Tibial artery (tissue), 4 donors: ENCODE measurements at regions not wholly inside any gene's neighbourhood (a gene's known extent, or its start where the extent isn't known, plus 50 kb on each side); places are given as distances from the start of the nearest gene placed in this dataset.
"Not testable (repeated sequence)": the region's sequence is repeated elsewhere in the genome, so short reads cannot be mapped to it uniquely, and the experiment has no call there.

ENCODE experiments used
- DNase-seq, 2 donors: peaks; one replicate each; pipeline ENCODE4 v3.0.0-alpha.2; 2019
- H3K27ac ChIP-seq, 2 donors: fragments of 200-600 bp; sonication (generic) in 1 of 2; 1 replicate in 1 of 2; 2 replicates in 1 of 2; pipeline ENCODE4 v1.5.1; 2018 to 2019; ENCODE audit warnings: mild to moderate bottlenecking in 1 of 2
- H3K27me3 ChIP-seq, 2 donors: fragments of 200-600 bp; sonication (generic) in 1 of 2; one replicate each; pipeline versions ENCODE4 v1.5.1 to v1.6.0; 2016 to 2019
- H3K36me3 ChIP-seq, 3 donors: fragments of 200-600 bp; sonication (generic) in 2 of 3; one replicate each; pipeline ENCODE4 v1.5.1; 2016 to 2019; ENCODE audit warnings: mild to moderate bottlenecking in 2 of 3
- H3K4me1 ChIP-seq, 4 donors: fragments of 200-600 bp; sonication (generic) in 2 of 4; 1 replicate in 3 of 4; 2 replicates in 1 of 4; pipeline ENCODE4 v1.5.1; 2016 to 2019
- H3K4me3 ChIP-seq, 2 donors: fragments of 200-600 bp; sonication (generic) in 1 of 2; 1 replicate in 1 of 2; 2 replicates in 1 of 2; pipeline ENCODE4 v1.5.1; 2018 to 2019; ENCODE audit warnings: mild to moderate bottlenecking in 2 of 2
- H3K9me3 ChIP-seq, 3 donors: fragments of 200-600 bp; sonication (generic) in 1 of 3; one replicate each; pipeline ENCODE4 v1.5.1; 2016 to 2019
- intact Hi-C: fragments of 100-400 bp; cut with DNase I; formaldehyde crosslinking; loops from one replicate; pipeline ENCODE4 v1.15.0; 2023; ENCODE audit warnings: low total_unique reads

GRCh38 chr2:91559269-91559668, 2867.8 kb downstream of the RPIA start:
- intact Hi-C loops, DNase-seq, H3K9me3 ChIP-seq, H3K27ac ChIP-seq, H3K4me1 ChIP-seq, H3K4me3 ChIP-seq, H3K36me3 ChIP-seq, H3K27me3 ChIP-seq: not testable (repeated sequence)

GRCh38 chr2:91559886-91560614, 2868.6 kb downstream of the RPIA start:
- H3K4me1 ChIP-seq, H3K4me3 ChIP-seq, DNase-seq, H3K36me3 ChIP-seq, H3K9me3 ChIP-seq, intact Hi-C loops, H3K27ac ChIP-seq, H3K27me3 ChIP-seq: not testable (repeated sequence)

GRCh38 chr2:91562184-91562583, 2870.7 kb downstream of the RPIA start:
- H3K4me1 ChIP-seq, H3K9me3 ChIP-seq, intact Hi-C loops, H3K27ac ChIP-seq, H3K4me3 ChIP-seq, H3K27me3 ChIP-seq, DNase-seq, H3K36me3 ChIP-seq: not testable (repeated sequence)

- H3K4me3 ChIP-seq, H3K9me3 ChIP-seq, H3K36me3 ChIP-seq, H3K4me1 ChIP-seq, H3K27ac ChIP-seq, intact Hi-C loops, H3K27me3 ChIP-seq, DNase-seq: not testable (repeated sequence)
Measured at GRCh38 chr2:91564700-91565099, 2873.2 kb downstream of the RPIA start.

GRCh38 chr2:91565689-91566430, 2874.4 kb downstream of the RPIA start:
- DNase-seq, result not testable (repeated sequence)

GRCh38 chr2:91566611-91567010, 2875.1 kb downstream of the RPIA start:
- H3K4me1 ChIP-seq, H3K36me3 ChIP-seq, intact Hi-C loops, H3K27ac ChIP-seq, H3K4me3 ChIP-seq, DNase-seq, H3K27me3 ChIP-seq, H3K9me3 ChIP-seq: not testable (repeated sequence)

More at GRCh38 chr2:91565689-91566430, 2874.4 kb downstream of the RPIA start:
- H3K36me3 ChIP-seq, H3K4me3 ChIP-seq, H3K27me3 ChIP-seq, H3K4me1 ChIP-seq, H3K27ac ChIP-seq, intact Hi-C loops, H3K9me3 ChIP-seq: not testable (repeated sequence)

GRCh38 chr2:91567546-91568335, 2876.3 kb downstream of the RPIA start:
- intact Hi-C loops, H3K9me3 ChIP-seq, H3K4me1 ChIP-seq, DNase-seq, H3K36me3 ChIP-seq, H3K27me3 ChIP-seq, H3K4me3 ChIP-seq, H3K27ac ChIP-seq: not testable (repeated sequence)

GRCh38 chr2:91568391-91569338, 2877.2 kb downstream of the RPIA start:
- H3K9me3 ChIP-seq, H3K27me3 ChIP-seq, H3K4me3 ChIP-seq, H3K36me3 ChIP-seq, DNase-seq, intact Hi-C loops, H3K27ac ChIP-seq, H3K4me1 ChIP-seq: not testable (repeated sequence)

- intact Hi-C loops, H3K27ac ChIP-seq: not testable (repeated sequence)
- peak overlapping the region in 1 of 2 donors; percentile 24 for H3K4me3 ChIP-seq
Measured at GRCh38 chr2:91571239-91571923, 2879.9 kb downstream of the RPIA start.

GRCh38 chr2:91573018-91573417, 2881.5 kb downstream of the RPIA start:
- intact Hi-C loops, H3K4me1 ChIP-seq, DNase-seq, H3K27me3 ChIP-seq, H3K36me3 ChIP-seq, H3K9me3 ChIP-seq, H3K27ac ChIP-seq, H3K4me3 ChIP-seq: not testable (repeated sequence)

More at GRCh38 chr2:91571239-91571923, 2879.9 kb downstream of the RPIA start:
- not testable (repeated sequence) for H3K9me3 ChIP-seq, H3K27me3 ChIP-seq, DNase-seq, H3K4me1 ChIP-seq, H3K36me3 ChIP-seq

GRCh38 chr2:91573755-91574154, 2882.3 kb downstream of the RPIA start:
- H3K36me3 ChIP-seq, intact Hi-C loops, H3K27ac ChIP-seq, H3K27me3 ChIP-seq, H3K9me3 ChIP-seq, H3K4me1 ChIP-seq, DNase-seq, H3K4me3 ChIP-seq: not testable (repeated sequence)

GRCh38 chr2:91574255-91574654, 2882.8 kb downstream of the RPIA start:
- DNase-seq, H3K27me3 ChIP-seq, H3K27ac ChIP-seq, intact Hi-C loops, H3K9me3 ChIP-seq, H3K36me3 ChIP-seq, H3K4me1 ChIP-seq, H3K4me3 ChIP-seq: not testable (repeated sequence)

- H3K27ac ChIP-seq, H3K4me1 ChIP-seq, DNase-seq, H3K27me3 ChIP-seq, intact Hi-C loops, H3K36me3 ChIP-seq, H3K9me3 ChIP-seq, H3K4me3 ChIP-seq: not testable (repeated sequence)
Measured at GRCh38 chr2:91575701-91576100, 2884.2 kb downstream of the RPIA start.
